OCI-LY3 (cell line): ENCODE measurements at regions not wholly inside any gene's neighbourhood (a gene's known extent, or its start where the extent isn't known, plus 50 kb on each side); places are given as distances from the start of the nearest gene placed in this dataset.

ENCODE experiments used
- H2AFZ ChIP-seq: fragments of 200-600, 300-600 bp; shearing (Covaris generic); 2 replicates; pipeline ENCODE4 v1.6.0; 2014; ENCODE audit warnings: antibody characterized with exemption, low read depth, low read length
- H3K27ac ChIP-seq: fragments of 200-600, 300-600 bp; sonication (generic); 2 replicates; pipeline ENCODE4 v1.5.1; 2014; ENCODE audit warnings: mild to moderate bottlenecking, low read length, moderate library complexity, mixed read lengths
- H3K27me3 ChIP-seq: fragments of 200-600, 300-600 bp; sonication (generic); 2 replicates; pipeline ENCODE4 v1.6.1; 2014; ENCODE audit warnings: low read depth, low read length, mixed read lengths
- H3K36me3 ChIP-seq: fragments of 200-600, 300-600 bp; sonication (generic); replicated peaks from 2 replicates; pipeline ENCODE3; 2014; ENCODE audit warnings: low read depth, low read length, mixed read lengths
- H3K4me1 ChIP-seq: fragments of 300-600, 200-600 bp; sonication (generic); 2 replicates; pipeline ENCODE4 v1.6.1; 2014; ENCODE audit warnings: low read length, mixed read lengths
- H3K4me2 ChIP-seq: fragments of 200-600, 300-600 bp; sonication (generic); 2 replicates; pipeline ENCODE4 v1.6.1; 2014; ENCODE audit warnings: low read length, mixed read lengths
- H3K4me3 ChIP-seq: fragments of 300-600, 200-600 bp; sonication (generic); 2 replicates; pipeline ENCODE4 v1.5.1; 2014; ENCODE audit warnings: antibody characterized with exemption, mild to moderate bottlenecking, low read length, moderate library complexity
- H3K79me2 ChIP-seq: fragments of 300-600, 200-600 bp; shearing (Covaris generic); 2 replicates; pipeline ENCODE4 v1.6.1; 2014; ENCODE audit warnings: mild to moderate bottlenecking, low read length, mixed read lengths
- H3K9ac ChIP-seq: fragments of 300-600, 200-600 bp; shearing (Covaris generic); 2 replicates; pipeline ENCODE4 v1.6.0; 2014; ENCODE audit warnings: mild to moderate bottlenecking, low read length, moderate library complexity
- H3K9me3 ChIP-seq: fragments of 200-600, 300-600 bp; shearing (Covaris generic); 2 replicates; pipeline ENCODE4 v1.6.1; 2014; ENCODE audit warnings: low read length, mixed read lengths; ENCODE audit not compliant: insufficient read depth
- H4K20me1 ChIP-seq: fragments of 200-600, 300-600 bp; sonication (generic); 2 replicates; pipeline ENCODE4 v1.6.1; 2016; ENCODE audit warnings: low read length, mixed read lengths; ENCODE audit not compliant: insufficient read depth
- EZH2phosphoT487 ChIP-seq: fragments of 200-600 bp; shearing (Covaris generic); IDR thresholded peaks from 2 replicates; pipeline ENCODE4 v1.6.1; 2018; ENCODE audit warnings: antibody characterized with exemption, mixed run types, low read depth
- TF ChIP-seq, protein P1 (sequence below): fragments of 200-600, 300-600 bp; sonication (generic); IDR thresholded peaks from 2 replicates; pipeline ENCODE4 v1.5.1; 2014; ENCODE audit warnings: antibody characterized with exemption, low read length, low read depth

DNA sequence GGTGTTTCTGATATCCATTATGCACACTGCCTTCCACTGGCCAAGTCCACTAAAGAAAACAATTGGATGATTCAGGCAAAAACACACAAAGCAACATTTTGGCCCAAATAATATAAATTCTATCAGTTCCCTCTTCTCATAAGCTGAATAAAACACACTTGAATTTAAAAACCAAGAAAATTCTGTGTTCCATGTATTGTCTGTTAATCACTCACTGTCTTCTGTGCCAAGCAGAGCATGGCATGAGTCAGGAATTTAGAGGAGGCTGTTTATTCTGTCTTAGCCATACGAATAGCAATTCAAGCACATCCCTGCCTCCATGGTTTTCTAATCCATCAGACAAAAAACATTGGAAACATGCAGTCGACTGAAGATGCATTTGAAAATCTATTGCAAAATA, 215.6 kb upstream of the UMPS start:
- Histone ChIP-seq H3K27ac (no peak overlapping the region), H3K4me3 (no peak overlapping the region), H3K9me3 (no peaks in the 10 kb centered on the region), H3K79me2 (no peaks in the 10 kb centered on the region), H3K4me2 (no peak overlapping the region), H3K36me3 (no peaks in the 10 kb centered on the region), H3K27me3 (peaks cover 37% of the 10 kb centered on the region; the same call in 1 of the 2 replicates), H3K9ac (no peak overlapping the region), H4K20me1 (no peaks in the 10 kb centered on the region), H2AFZ (no peak overlapping the region), H3K4me1 (no peaks in the 10 kb centered on the region)
- TF ChIP-seq, protein P1, sequence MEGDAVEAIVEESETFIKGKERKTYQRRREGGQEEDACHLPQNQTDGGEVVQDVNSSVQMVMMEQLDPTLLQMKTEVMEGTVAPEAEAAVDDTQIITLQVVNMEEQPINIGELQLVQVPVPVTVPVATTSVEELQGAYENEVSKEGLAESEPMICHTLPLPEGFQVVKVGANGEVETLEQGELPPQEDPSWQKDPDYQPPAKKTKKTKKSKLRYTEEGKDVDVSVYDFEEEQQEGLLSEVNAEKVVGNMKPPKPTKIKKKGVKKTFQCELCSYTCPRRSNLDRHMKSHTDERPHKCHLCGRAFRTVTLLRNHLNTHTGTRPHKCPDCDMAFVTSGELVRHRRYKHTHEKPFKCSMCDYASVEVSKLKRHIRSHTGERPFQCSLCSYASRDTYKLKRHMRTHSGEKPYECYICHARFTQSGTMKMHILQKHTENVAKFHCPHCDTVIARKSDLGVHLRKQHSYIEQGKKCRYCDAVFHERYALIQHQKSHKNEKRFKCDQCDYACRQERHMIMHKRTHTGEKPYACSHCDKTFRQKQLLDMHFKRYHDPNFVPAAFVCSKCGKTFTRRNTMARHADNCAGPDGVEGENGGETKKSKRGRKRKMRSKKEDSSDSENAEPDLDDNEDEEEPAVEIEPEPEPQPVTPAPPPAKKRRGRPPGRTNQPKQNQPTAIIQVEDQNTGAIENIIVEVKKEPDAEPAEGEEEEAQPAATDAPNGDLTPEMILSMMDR = no peak
- TF ChIP-seq EZH2phosphoT487 = no peak

DNA sequence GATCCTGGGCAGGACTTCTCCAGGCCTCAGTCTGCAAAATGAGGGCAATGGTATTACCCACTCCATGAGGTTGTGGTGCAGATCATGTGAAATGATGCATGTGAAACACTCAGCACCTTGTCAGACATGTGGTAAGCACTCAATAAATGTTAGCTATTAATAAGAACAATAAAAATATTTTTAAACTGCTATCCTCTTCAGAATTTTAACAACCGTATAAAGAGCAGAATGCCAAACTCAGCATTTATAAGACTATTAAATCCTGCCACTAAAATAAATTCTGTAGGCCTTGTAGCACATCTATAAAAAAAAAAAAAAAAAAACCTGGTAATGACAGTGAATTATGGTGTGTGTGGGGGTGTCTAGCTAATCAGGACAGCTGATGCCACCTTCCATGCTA, 213.9 kb upstream of the UMPS start:
- H3K27me3 ChIP-seq = peaks cover 38% of the 10 kb centered on the region
- no peak for TF ChIP-seq EZH2phosphoT487
- TF ChIP-seq, protein P1 = no peak
- no peak overlapping the region for H3K27ac ChIP-seq
- H3K9ac ChIP-seq = no peak overlapping the region
- no peaks in the 10 kb centered on the region for H3K4me1 ChIP-seq
- no peaks in the 10 kb centered on the region for H3K79me2 ChIP-seq
- no peak overlapping the region for H2AFZ ChIP-seq
- H3K4me3 ChIP-seq = no peak overlapping the region
- H3K9me3 ChIP-seq = no peaks in the 10 kb centered on the region
- H3K4me2 ChIP-seq = no peak overlapping the region
- H4K20me1 ChIP-seq = no peaks in the 10 kb centered on the region
- no peaks in the 10 kb centered on the region for H3K36me3 ChIP-seq

DNA sequence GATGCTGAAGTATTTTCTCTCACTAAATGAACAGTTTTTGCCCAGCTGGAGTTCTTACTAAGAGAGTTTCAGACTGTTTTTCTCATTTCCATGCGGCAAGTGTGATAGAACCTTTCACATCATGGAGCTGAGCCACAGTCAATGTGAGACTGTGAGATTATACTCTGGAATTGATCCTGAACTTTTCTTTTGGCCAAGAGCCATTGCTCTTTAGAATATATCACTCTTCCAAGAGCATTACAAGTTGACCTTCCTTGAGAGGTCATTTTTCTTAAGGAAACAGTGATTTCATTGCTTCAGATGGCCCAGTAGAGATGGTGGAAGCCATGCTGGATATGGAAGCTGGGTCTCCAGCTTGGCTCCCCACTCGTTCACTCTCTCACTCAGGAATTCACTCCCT, 212.9 kb upstream of the UMPS start:
- no peaks in the 10 kb centered on the region for H4K20me1 ChIP-seq
- no peak overlapping the region for H3K4me2 ChIP-seq
- peaks cover 39% of the 10 kb centered on the region for H3K27me3 ChIP-seq
- no peaks in the 10 kb centered on the region for H3K79me2 ChIP-seq
- H3K27ac ChIP-seq = no peak overlapping the region
- no peaks in the 10 kb centered on the region for H3K9me3 ChIP-seq
- H3K36me3 ChIP-seq = no peaks in the 10 kb centered on the region
- TF ChIP-seq, protein P1 = no peak
- no peak for TF ChIP-seq EZH2phosphoT487
- H3K4me3 ChIP-seq = no peak overlapping the region
- no peaks in the 10 kb centered on the region for H3K4me1 ChIP-seq
- no peak overlapping the region for H3K9ac ChIP-seq
- no peak overlapping the region for H2AFZ ChIP-seq

DNA sequence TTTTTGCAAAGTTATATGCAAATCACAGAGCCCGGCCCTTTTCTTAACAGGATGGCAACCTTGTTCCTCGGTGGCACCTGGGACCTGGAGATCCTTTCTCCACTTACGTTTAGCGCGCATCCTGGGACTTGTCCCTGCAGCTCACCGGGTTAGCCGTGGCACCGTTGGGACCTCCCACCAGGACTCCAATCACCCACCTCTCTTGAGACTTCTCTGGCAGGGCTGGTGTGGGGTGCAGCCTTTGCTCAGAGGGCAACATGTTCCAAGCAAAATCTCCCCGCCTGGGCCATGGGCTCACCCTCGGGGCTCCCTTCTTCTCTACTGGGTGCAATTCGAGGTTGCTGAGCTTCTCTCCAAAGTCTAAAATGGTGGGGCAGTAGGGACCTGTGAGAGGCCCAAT, 211.9 kb upstream of the UMPS start:
- no peak overlapping the region for H3K27ac ChIP-seq
- H3K9me3 ChIP-seq = no peaks in the 10 kb centered on the region
- peaks cover 37% of the 10 kb centered on the region for H3K27me3 ChIP-seq
- H4K20me1 ChIP-seq = no peaks in the 10 kb centered on the region
- no peak overlapping the region for H3K9ac ChIP-seq
- H3K79me2 ChIP-seq = no peaks in the 10 kb centered on the region
- no peaks in the 10 kb centered on the region for H3K4me1 ChIP-seq
- H2AFZ ChIP-seq = no peak overlapping the region
- H3K36me3 ChIP-seq = no peaks in the 10 kb centered on the region
- TF ChIP-seq, protein P1 = no peak
- no peak for TF ChIP-seq EZH2phosphoT487
- H3K4me2 ChIP-seq = no peak overlapping the region
- no peak overlapping the region for H3K4me3 ChIP-seq
